HG02763 (cell line): ENCODE measurements at regions not wholly inside any gene's neighbourhood (a gene's known extent, or its start where the extent isn't known, plus 50 kb on each side); places are given as distances from the start of the nearest gene placed in this dataset.
A peak's percentile ranks its signal among the peaks of the same experiment; 100 is the strongest.
"Not testable (repeated sequence)": the region's sequence is repeated elsewhere in the genome, so short reads cannot be mapped to it uniquely, and the experiment has no call there.

ENCODE experiments used
- ATAC-seq: cut with Tn5 transposase; IDR thresholded peaks from one replicate; pipeline ENCODE4 v1.9.1; 2021; ENCODE audit warnings: mild to moderate bottlenecking, moderate library complexity; ENCODE audit not compliant: unreplicated experiment

DNA sequence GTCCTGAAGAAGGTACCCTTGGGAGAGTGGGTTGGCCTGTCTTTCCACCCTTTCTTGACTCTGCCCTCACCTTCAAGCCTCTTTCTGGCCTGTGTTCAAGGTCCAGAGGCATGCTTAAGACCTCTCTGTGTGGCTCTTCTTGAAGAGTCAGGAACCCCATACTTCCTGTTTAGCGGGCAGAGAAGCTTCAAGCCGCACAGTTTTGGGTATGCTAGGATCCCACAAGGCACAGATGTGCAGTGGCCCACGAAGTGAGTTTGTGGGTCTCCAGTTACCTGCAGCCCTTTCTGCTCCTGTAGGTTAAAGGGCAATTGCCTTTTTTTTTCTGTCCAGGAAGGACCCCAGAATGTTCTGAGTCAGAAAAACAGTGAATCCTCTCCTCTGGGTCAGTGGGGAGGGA lies 87.4 kb upstream of the FCGR1A start:
- not testable (repeated sequence) for ATAC-seq

DNA sequence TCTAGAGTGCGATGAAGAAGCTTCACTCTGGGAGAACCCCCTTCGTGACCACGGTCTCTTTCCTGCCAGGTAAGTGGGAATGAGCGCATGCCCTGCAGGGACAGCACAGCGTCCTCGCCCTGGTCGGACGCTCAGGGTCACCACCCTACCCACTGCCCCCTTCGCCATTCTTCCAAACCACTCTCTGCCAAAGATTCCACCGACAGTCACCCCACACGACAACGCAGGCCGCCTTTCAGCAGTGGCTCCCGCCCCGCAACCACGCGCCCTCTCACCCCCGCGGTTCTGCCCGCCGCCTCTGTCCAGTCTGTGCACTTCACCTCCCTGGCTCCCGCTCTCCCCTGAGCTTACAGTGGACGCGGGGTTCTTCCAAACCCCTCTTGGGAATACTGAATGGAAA lies 82.3 kb upstream of the FCGR1A start:
- ATAC-seq, result not testable (repeated sequence)

DNA sequence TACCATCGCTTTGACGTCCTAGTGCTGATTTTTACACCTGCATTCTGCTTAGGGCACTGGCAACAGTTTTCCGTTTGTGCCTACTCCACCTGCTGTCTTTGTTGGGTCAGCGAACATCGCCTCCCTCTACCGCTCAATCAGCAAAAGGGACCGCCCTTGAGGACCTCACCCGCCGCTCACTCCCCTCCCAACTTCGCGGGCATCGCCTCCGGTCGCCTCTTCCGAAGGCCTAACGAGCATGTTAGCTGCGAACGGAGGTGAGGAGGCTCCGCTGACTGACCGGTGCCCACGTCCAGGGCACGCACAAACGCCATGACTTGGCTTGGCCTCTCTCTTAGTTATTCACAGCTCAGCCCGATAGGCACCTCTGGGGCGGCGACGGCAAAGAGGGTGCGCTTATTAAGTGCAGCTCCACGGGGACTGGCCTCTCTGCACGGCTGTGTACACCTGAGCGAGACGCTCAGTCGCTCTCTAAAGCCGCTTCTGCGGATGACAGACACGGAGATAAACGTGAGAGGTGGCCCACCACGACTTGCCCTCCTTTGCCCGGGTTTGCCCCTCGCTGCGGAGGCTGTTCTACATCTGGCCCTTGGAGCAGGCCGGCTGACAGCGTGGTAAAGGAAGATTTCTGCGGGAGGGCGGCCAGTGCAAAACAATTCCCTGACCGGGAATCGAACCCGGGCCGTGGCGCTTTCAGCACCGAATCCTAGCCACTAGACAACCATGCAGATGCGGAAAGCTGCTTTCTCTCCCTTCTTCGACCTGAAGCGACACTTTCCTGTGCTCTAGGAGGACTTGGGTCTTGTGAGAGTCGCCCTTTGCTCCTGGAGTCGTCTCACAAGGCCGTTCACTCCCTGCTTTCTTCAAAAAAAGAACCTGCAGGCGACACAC lies 81.6 kb upstream of the FCGR1A start:
- ATAC-seq, result not testable (repeated sequence)

DNA sequence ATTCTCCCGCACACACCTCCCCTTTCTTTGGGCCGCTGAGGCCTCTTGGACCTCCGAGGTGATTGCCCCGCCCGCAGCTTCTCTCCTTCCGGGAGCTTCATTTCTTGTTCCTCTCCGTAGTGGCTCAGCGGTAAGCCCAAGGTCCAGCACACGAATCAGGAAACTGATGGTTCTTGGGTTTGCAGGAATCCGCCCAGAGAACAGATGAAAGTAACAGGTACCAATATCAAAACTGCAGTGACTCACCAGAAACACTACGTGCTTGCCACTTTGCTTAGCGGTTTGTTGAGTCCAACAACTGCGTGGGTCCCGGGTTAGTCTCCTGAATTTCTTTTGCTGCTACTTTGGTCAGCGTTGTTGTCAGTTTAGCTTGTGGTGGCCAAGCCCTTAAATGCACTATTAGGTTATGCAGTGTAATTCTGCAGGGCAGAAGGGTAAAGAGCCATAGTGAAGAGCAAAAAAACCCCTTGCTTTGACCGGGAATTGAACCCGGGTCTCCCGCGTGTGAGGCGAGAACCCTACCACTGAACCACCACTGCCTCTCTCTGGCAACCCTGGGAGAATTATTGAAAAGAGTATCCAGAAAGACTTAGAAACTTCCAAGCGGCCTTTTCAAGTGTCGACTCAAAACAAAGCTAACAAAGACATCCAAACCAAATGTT lies 74.2 kb upstream of the FCGR1A start:
- peak; percentile 71 for ATAC-seq

DNA sequence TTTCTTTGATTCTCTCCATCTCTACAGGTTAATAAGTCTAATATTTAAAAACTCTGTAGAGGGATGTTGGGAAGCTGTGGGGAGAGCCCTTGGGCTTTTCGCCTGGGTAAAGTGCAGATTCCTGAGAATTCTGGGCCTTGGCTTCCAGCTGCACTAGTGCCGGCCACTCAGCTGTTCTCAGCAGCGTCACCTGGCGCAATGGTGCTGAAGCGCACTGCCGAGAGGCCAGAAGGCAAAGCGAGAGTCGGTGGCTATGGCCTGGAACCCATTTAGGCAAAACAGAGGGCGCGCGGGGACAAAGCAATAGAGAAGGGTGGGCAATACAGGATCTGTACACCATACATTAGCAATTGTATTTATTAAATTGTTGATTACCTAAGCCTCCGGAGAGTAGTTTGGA lies 70.8 kb upstream of the FCGR1A start:
- not testable (repeated sequence) for ATAC-seq

DNA sequence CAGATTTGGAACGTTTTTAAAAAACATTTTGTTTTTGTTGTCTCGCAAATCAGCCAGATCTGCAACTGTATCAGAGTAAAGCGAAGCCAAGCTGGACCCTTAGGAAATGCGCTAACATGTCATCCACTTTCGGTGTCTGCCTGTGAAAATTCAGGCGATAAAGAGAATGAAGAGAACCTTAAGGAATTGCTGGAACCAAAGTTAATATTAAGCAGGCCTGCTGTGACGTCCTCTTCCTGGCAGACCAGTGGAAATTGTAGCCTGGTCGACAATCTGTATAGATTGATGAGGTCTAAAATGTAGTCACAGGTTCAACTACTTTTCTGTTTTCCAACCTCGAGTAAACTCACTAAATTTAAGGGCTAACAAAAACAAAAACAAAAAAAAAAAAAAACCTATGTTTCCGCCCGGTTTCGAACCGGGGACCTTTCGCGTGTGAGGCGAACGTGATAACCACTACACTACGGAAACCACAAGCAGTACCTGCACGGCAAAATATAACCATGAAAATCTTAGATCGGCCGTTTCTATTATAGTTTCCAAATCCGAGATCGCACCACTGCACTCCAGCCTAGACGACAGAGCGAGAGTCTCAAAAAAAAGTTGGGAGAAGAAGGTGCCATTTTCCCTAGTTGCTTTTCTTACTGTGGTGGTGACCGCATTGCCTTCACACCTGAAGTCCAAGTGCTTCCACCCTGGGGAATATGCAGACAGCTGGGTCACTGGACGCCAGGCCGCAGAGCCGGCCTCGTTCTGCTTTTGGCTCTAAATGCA lies 70.2 kb upstream of the FCGR1A start:
- not testable (repeated sequence) for ATAC-seq

DNA sequence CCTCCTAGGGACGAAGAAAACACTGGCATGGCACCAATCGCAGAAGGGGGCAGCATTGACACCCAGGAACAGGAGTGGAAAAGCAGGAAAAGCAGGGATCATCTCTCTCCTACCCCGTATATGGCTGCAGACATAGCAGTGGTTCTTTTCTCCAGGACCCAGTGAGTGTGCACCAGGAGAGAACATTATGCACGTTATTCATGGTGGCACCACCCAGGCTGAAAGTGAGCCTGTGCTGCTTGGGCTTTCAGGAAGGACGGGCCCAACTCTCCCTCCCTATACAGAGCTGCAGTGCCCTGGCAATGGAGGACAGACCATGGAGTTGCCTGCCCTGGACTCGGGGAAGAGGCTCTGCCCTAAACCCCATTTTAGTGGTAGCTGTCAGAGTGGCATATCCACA lies 69.0 kb upstream of the FCGR1A start:
- ATAC-seq, result not testable (repeated sequence)

DNA sequence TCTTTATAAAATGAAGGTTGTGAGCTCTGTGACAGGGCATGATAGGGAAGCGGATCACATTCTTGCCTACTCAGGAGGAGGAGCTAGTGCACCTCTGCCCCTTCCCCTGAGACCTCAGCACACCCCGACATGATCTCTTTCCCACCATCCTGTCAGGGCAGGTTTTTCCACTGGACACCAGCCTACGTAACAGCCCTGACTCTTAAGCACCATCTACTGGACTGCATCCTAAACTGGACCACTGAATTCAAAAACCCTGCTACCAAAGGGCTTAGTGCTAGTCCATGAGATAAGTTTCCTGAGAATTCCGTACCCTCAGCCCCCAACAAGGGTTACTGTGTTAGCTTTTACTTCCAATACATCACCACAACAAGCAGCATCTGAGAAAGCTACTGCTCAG lies 68.5 kb upstream of the FCGR1A start:
- ATAC-seq, result not testable (repeated sequence)

DNA sequence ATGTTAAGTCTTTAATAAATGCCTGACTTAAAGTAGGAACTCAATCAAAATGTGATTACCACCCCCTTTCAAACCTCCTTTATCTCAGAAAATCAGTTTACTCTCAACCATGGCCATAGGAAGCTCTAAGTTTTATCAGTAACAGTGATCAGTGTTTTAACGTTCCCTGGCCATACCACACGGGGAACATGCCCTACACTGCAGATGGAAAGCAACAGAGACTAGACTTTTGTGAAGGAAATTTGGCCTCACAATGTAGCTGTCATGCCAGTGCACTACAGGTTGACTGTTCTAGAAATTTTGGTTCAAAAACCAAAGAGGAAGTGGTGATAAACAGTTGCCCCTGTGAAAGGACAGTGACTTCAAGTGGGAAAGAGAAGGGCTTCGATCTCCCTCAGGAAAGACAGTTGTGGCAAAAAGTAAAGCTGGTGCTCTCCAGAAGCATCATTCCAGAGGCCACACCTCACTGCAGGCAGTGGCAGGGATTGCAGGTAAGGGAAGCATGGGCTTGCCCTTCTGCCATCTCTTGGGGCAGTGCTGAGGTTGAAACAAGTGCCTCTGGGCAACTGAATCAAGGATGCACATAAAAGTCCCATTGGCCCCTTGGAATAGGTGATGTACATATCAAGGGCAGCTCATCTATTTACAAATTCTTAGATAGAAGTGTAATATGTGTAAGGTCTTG lies 57.7 kb upstream of the FCGR1A start:
- not testable (repeated sequence) for ATAC-seq

DNA sequence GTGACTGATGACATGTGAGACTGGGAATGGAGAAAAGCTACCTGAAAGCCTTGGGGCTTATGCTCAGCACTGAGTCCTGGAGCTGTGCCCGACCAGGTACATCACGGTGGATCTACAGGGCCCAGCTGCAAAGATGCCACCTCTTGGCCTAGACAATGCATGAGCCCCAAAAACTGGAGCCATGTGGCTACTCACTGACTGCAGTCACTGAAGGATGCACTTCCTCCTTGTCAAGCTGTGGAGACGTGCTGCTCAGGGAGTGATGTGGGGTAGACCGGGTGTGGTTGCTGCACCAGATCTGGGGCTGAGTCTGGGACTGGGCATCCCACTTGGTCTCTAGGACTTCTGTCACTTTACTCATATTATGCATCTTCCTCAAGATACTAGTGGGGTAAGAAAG lies 55.8 kb upstream of the FCGR1A start:
- ATAC-seq, result not testable (repeated sequence)

DNA sequence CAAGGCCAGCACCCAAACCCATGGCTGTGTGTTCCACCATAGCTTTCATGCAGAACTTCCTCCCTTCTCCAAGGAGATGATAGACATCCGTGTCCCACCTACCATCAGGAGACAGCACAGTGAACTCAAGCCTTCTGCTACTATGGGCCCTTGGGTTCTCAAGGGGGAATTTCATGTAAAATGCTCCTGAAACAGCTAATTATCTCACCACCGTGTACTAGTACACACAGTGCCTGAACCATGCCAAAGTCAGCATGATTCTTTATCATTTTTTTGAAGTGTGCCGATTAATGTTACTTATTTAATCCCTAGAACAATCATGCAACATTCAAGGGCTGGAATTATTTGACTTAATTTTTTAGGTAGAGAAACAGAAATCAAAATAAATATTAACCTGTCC lies 53.9 kb upstream of the FCGR1A start:
- ATAC-seq, result not testable (repeated sequence)
